GM19438 (cell line): ENCODE measurements at regions not wholly inside any gene's neighbourhood (a gene's known extent, or its start where the extent isn't known, plus 50 kb on each side); places are given as distances from the start of the nearest gene placed in this dataset.
"Not testable (repeated sequence)": the region's sequence is repeated elsewhere in the genome, so short reads cannot be mapped to it uniquely, and the experiment has no call there.

Experiments used
- ATAC-seq: cut with Tn5 transposase; IDR thresholded peaks from one replicate; pipeline ENCODE4 v1.9.1; 2021; ENCODE audit warnings: low read depth; ENCODE audit not compliant: unreplicated experiment

- ATAC-seq: not testable (repeated sequence)
These were observed 133.6 kb upstream of the VOPP1 start for GRCh38 chr7:55705728-55706450.

- ATAC-seq: not testable (repeated sequence)
These were observed 130.5 kb upstream of the VOPP1 start for GRCh38 chr7:55702831-55703230.

- not testable (repeated sequence) for ATAC-seq
These were observed 127.1 kb upstream of the VOPP1 start for GRCh38 chr7:55699450-55699842.

- peak; percentile 88 for ATAC-seq
These were observed 126.5 kb upstream of the VOPP1 start for GRCh38 chr7:55698607-55699449.

GRCh38 chr7:55695893-55696701 lies 123.8 kb upstream of the VOPP1 start:
- ATAC-seq: not testable (repeated sequence)

- ATAC-seq: not testable (repeated sequence)
These were observed 122.2 kb upstream of the VOPP1 start for GRCh38 chr7:55694484-55694883.

GRCh38 chr7:55688684-55689681 lies 116.7 kb upstream of the VOPP1 start:
- ATAC-seq: not testable (repeated sequence)

- ATAC-seq: not testable (repeated sequence)
These were observed 116.0 kb upstream of the VOPP1 start for GRCh38 chr7:55688261-55688660.

GRCh38 chr7:55687252-55687651 lies 115.0 kb upstream of the VOPP1 start:
- ATAC-seq: not testable (repeated sequence)

GRCh38 chr7:55686771-55687170 lies 114.5 kb upstream of the VOPP1 start:
- ATAC-seq: not testable (repeated sequence)

- ATAC-seq: not testable (repeated sequence)
These were observed 111.2 kb upstream of the VOPP1 start for GRCh38 chr7:55683501-55683900.

GRCh38 chr7:55675589-55675988 lies 103.3 kb upstream of the VOPP1 start:
- not testable (repeated sequence) for ATAC-seq

- not testable (repeated sequence) for ATAC-seq
These were observed 101.2 kb upstream of the VOPP1 start for GRCh38 chr7:55673525-55673924.

- ATAC-seq: not testable (repeated sequence)
These were observed 99.8 kb upstream of the VOPP1 start for GRCh38 chr7:55672084-55672483.

GRCh38 chr7:55657654-55658053 lies 85.4 kb upstream of the VOPP1 start:
- no peak for ATAC-seq

GRCh38 chr7:55651057-55651456 lies 78.8 kb upstream of the VOPP1 start:
- no peak for ATAC-seq

GRCh38 chr7:55649238-55649637 lies 76.9 kb upstream of the VOPP1 start:
- ATAC-seq: no peak

- no peak for ATAC-seq
These were observed 72.3 kb upstream of the VOPP1 start for GRCh38 chr7:55644567-55644966.

GRCh38 chr7:55642266-55642665 lies 70.0 kb upstream of the VOPP1 start:
- ATAC-seq: no peak

- peak; percentile 71 for ATAC-seq
These were observed 69.5 kb upstream of the VOPP1 start for GRCh38 chr7:55641811-55642210.
